ENCODE measurements at regions not wholly inside any gene's neighbourhood (a gene's known extent, or its start where the extent isn't known, plus 50 kb on each side); places are given as distances from the start of the nearest gene placed in this dataset.
"Not testable (repeated sequence)": the region's sequence is repeated elsewhere in the genome, so short reads cannot be mapped to it uniquely, and the experiment has no call there.

DNA sequence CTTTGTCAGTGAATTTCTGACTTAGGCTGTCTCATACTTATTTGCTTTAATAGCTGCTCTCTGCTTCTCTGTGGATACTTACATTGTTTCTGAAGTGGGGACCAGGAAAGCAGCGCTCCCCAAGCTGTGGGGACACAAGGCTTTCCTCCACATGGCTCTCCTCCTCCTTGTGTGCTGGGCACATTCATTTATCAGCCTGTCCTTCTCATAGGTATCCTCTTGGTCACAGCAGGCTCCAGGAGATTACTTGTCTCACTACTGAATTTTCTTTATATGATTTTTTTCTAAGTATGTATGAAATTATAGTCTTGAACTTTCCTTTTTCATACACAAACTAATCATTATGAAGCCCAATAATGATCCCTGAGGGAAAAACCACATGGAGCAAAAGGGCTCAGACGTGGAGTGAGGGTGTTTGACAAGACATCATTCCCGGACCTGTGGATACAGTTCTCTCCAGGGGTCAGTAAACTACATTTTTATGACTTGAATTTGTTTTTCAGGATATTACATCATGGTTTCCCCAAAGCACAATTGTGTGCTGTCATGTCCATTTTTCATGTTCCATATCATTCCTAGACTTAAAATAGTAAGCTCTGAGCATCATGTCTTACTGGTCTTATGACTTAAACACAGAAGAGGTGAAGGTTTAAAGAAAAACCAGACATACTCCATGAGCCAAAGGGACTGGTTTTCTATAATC, 234.5 kb downstream of the PCSK1 start:
- peak; percentile 6 for DNase-seq

DNA sequence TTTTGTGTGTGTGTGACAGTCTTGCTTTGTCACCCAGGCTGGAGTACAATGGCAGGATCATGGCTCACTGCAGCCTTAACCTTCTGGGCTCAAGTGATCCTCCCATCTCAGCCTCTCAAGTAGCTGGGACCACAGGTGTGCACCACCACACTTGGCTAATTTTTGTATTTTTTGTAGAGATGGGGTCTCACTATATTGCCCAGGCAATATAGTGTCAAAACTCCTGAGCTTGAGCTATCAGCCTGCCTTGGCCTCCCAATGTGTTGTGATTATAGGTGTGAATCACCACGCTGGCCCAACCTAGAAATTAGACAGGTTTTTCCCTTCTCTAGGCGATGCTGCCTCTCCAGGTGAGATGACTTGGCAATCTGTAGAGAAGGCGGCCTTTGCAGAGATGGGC, 235.3 kb downstream of the PCSK1 start:
- DNase-seq: not testable (repeated sequence)

DNA sequence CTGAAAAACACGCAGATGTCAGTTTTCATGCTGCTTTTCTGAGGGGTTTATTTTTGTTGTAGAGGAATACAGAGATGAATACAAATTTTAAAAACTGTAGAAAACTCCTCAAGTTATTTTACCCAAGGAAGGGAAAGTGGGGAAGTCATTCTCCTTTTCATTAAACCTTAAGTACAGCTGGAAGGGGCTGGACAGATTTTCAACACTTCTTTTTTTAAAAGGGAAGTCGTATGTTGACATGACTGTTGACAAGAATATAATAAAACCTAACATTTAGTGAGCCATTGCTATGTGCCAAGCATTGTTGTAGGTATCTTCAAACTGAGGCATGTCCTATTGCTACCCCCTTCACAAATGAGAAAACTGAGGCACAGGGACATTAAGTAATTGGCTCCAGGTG, 235.7 kb upstream of the ELL2 start:
- DNase-seq: no peak

DNA sequence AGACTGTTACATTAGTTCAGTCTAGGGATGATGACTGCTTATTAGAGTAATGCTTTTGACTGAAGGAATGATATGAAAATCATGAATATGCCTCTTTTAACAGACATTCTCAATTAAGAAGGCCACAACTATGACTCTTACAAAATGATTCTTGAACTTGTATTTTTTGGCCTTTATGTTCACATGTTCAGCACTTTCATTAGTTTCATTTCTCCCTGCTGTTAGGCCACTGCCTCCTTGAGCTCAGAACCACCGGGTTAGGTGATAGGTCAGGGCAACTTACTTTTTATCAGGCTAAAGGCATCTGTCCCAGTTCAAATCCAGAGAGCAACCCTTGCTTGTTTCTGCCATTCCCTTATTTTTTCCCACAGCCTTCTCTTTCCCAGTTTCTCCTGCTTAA, 235.2 kb upstream of the ELL2 start:
- DNase-seq: no peak

DNA sequence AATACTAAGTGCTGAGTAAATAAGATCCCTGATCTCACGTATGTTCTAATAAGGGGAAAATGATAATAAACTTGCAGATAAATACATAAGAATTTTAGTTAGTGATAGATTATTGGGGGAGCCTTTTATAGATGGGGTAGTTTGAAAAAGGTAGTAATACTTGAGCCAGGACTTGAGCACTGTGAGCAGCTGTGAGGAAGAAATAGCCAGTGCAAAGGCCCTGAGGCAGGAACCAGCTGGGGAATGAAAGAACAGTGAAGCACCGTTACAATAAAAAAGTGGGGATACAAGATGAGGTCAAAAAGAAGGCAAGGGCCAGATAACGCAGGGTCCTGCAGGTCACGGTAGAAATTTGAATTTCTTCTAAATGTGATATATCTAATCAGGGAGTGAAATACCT, 234.8 kb upstream of the ELL2 start:
- no peak for DNase-seq

DNA sequence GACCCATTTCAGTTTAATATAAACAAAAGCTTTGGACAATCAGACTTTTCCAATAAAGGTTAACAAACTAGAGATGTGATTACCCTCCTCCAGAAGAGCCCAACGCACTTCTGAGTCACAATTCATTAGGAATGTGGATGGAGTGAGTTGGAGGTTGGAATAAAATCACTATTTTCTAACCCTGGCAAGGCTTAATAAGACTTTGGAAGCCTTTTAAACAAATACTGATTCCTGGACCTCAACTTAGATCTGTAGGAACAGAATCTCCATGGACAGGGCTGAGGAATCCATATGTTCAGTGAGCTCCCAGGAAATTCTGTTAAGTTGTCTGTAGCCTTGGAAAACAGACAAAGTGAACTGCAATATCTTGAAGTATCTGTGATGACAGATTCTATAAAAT, 233.5 kb upstream of the ELL2 start:
- DNase-seq: no peak

DNA sequence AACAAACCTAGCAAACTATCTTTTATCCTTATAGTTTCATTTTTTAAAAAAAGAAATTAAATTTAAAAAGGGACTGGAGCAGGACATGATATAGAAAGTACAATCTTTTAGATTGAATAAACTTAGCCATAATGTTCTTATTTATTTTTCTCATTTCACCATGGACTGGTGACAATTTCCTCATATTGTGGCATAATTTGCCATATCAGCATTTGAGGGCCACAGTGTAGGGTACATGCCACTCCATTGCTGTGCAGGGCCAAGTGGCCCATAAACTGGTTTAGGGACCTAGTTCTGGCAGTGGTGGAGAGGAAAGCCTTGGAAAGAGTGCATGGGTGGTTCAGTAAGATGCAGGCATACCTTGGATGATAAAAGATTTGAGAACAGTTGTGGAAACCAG, 232.9 kb upstream of the ELL2 start:
- no peak for DNase-seq

DNA sequence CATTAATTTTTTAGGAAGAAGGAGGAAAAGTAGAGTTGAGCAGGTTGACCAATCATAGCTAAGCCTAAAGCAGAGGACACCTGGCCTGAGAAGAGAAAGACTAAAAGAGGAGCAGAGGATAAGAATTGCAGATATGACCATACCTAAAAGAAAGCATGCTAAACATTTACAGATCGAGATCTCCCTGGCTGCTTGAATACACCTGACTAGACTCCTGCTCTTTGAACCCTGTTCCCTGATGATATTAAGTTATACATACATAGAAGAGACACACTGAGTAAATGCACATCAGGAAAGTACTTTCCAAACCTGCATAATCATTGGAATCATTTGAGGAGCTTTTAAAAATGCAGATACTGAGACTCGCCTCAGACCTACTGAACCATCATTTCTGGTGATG, 232.3 kb upstream of the ELL2 start:
- DNase-seq: no peak

DNA sequence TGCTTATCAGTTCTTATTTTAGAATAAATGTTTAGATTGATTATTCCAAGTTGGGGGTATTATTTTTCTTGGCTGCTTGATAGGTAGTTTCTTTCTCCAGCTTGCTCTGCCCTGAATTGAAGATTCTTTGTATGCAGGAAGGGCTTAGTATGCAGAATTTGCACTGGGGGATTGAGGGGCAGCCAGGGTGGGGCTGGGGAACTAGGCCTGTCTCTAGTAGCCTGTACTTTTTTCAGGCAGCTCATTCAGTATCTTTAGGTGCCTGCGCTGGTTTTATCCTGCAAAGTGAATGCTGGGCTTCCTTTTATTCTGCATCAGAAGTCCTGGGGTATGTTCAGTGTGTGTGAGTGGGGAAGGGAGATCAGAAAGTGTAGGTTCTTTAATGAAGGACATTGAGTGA, 228.3 kb upstream of the ELL2 start:
- no peak for DNase-seq

DNA sequence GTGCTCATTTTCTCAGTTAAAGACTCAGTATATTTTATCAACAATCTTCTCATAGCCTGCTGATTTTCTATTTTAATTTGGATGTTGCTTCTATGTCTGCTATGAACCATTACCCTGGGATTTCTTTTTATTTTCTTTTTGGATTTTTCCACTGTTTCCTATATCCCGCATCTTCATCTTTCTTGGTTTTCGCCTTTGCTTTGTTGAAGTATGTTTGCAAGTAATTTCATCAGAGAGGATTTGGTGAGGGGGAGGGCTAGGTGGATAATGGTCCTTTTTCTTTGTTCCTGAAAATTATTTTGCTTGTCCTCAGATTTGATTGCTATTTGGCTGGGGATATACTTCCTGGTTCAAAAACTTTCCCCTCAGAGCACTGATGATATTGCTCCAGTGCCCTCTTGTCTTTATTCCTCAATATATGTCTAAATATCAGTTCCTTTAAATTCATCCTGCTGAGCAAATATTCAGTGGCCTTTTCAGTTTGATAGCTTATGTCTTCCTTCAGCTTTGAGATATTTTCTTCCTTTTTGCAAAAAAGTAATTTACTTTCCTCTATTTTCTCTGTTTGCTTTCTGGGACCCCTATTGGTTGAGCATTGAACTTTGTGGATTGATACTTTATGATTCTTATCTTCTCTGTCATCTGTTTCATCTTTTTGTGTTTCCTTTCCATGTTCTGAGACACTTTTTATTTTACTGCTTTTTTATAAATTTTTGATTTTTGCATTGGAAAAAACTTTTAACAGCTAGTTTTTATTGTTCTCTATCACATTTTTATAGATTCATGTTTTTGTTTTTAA, 227.6 kb upstream of the ELL2 start:
- no peak for DNase-seq

DNA sequence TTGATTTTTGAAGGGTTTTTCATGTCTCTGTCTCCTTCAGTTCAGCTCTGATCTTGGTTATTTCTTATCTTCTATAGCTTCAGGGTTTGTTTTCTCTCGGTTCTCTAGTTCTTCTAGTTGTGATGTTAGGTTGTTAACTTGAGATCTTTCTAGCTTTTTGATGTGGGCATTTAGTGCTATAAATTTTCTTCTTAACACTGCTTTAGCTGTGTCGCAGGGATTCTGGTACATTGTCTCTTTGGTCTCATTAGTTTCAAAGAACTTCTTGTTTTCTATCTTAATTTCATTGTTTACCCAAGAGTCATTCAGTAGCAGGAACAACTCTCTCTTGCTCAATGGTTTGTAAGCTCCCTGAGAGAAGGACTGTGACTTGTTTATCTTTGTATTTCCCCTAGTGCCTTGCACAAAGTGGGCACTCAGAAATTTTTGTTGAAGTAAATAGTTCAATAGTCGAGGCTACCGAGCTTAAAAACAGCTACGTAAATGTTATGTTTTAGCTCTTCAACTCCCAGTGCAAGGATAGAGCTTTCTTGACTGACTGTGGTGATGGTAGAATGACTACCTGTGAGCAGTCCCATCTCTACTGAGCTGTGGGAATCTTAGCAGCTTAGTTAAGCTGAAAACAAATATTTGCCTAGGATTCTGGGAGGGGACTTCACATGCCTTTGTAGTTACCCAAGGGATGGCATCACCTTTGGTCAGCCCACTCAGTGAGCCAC, 225.8 kb upstream of the ELL2 start:
- DNase-seq: no peak

DNA sequence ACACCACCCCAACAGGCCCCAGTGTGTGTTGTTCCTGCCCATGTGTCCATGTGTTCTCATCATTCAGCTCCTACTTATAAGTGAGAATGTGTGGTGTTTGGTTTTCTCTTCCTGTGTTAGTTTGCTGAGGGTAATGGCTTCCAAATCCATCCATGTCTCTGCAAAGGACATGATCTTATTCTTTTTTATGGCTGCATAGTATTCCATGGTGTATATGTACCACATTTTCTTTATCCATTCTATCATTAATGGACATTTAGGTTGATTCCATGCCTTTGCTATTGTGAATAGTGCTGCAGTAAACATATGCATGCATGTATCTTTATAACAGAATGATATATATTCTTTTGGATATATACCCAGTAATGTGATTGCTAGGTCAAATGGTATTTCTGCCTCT, 222.9 kb upstream of the ELL2 start:
- DNase-seq: not testable (repeated sequence)

DNA sequence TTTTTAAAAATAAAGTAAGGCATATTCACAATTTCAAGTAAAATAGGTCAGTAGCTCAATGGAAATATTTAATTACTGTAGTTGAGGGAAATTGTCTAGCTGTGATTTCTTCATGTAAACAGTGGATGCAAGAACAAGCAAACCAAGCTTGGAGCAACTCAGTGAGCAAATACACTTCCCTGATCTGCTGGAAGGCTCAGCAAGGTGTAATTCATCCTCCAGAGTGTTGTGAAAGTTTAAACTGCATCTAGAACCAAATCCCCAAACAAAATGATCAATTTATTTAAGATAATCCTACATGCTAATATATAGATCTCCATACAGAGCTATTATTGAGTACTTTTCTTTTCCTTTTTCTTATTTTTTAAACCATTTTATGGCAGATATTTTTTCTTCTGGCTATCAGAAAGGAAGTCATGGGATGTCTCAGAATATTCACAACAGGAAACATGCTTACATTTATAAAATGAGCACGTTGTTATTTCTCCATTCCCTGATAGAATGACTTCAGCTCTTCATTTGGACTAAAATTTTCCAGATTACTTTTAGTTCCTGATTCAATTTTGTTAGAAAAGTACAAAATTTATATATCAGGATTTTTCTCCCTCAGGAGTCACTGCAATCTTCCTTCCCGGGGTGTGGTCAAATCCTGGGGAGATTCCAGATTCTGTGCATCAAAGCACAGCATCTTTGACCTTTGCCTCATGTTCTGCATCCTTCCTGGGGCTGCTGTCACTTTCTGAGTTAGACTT, 219.2 kb upstream of the ELL2 start:
- DNase-seq: no peak

DNA sequence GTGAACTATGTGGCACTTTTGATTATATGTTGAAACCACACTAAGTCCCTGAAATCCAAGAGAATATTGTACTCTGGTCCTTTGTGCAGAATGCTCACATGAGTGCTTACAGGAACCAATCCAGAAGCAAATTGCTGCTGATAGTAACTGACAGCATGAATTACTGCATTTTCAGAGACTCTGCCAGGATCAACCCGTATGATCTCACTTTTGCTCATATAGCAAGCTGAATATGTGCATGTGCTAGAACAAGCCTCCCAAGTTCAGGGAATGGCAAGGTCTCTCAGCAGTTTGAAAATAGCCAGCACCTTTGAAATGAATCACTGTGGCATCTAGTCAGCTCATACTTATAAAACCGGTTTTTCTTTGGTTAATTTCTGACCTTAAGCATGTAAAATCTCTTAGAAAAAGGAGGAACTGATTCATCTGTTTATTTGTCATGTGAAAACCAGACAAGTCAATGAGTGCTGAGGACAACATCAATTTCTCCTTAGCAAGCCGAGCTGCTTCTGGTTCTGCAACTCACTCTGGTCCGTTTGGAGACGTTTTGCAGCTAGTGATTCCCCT, 215.7 kb upstream of the ELL2 start:
- no peak for DNase-seq

DNA sequence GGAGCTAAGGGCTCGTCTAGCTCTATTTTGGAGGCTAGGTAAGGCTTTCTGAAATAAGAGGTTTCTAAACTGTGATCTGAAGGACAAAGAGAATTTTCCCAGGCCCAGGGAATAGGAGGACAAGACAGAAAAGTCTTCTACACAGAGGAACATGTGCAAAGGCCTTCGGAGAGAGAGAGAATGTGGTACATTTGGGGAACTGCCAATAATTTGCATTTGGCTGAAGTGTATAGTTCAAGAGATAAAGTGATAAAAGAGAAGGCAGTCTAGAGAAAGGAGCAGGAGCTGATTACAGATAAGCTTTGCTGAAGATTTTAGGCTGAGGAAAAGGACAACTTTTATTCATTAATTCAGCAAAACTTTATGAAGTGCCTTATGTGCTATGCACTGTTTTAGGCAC, 214.4 kb upstream of the ELL2 start:
- no peak for DNase-seq

DNA sequence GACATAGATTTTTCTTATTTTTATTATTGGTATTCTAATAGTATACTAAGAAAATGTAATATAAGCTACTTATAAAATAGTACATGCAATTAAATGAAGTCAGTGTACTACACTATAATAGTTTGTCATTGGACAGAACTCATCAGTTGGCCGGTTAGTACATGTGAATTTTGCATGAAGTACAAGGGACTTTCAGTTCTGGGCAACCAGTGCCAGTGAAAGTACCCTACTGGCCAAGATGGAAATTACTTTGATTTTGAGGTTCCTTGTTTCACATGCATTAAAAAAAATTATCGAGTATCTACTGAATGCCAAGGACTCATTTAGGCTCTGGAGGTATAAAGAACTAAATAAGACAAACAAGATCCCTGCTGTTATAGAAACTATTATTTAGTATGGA, 213.4 kb upstream of the ELL2 start:
- DNase-seq: no peak

DNA sequence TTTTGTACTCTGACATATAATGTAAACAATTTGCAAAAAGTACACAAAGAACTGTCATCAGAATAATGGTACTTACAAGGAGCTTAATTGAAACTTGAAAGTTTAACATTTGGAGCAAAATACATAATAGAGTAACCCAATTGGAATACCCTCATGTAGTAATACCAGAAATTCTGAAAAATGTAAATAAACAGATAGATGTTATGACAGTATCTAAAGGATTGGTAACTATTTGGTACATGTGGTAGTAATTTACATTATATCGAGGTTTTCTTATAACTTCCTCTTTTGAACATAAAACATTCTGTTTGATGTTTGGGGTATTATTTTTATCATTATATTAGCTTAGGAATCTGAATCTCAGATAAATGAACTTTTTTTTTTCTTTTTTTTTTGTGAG, 211.7 kb upstream of the ELL2 start:
- no peak for DNase-seq

DNA sequence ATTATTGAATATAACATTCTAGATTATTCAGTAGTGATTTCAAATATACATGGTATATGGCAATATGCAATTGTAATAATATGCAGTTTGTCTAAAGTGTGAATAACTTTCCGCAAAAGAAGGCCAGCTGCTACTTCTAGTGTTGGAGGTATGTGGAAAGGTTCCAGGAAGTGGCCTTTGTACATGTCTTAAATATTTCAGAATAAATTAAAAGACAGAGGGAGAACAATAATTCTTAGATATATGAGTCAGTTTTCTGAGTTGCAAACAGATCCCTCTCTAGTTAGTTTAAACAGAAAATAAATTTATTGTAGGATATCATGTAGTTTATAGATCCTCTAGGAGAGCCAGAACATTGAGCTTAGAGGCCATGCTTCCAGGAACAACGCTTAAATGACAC, 210.8 kb upstream of the ELL2 start:
- no peak for DNase-seq

DNA sequence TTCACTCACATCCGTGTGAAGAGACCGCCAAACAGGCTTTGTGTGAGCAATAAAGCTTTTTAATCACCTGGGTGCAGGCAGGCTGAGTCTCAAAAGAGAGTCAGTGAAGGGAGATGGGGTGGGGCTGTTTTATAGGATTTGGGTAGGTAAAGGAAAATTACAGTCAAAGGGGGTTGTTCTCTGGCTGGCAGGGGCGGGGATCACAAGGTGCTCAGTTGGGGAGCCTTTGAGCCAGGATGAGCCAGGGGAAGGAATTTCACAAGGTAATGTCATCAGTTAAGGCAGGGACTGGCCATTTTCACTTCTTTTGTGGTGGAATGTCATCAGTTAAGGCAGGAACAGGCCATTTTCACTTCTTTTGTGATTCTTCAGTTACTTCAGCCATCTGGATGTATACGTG, 210.3 kb upstream of the ELL2 start:
- not testable (repeated sequence) for DNase-seq

DNA sequence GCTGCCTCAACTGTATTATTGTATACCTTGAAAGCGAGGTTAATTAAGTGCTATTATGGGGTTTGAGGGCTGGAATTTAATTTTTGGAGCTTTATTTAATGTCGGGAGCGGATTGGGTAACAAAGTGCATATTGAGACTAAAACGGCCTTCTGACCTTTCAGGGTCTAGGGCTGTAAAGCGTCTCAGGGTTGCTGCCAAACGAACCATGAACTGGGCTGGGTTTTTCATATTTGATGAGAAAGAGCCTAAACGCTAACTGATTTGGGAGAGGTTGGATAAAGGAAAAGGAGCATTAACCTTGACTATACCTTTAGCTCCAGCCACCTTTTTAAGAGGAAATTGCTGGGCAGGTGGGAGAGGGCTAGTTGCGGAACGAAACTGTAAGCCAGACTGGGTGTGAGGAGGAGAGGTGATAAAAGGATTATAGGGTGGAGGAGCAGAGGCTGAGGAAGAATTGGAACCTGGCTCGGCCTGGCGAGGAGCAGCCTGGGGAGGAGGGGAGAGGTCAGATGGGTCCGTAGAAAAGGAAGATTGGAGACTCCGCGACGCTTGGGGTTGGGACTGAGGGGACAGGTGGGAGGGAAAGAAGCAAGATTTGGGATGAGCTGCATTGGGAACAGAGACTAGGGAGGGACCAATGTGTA, 209.0 kb upstream of the ELL2 start:
- DNase-seq: not testable (repeated sequence)

DNA sequence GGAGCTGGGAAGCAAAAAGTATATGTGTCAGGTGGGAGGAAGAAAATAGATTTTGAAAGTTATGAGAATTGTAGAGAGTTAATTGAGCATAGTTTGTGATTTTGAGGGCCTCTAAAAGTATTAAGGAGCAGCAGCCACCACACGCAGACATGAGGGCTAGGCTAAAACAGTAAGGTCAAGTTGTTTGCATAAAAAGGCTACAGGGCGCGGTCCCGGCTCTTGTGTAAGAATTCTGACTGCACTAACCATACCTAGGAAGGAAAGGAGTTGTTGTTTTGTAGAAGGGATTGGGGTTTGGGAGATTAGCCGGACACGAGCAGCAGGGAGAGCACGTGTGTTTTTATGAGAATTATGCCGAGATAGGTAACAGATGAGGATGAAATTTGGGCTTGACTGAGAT, 207.2 kb upstream of the ELL2 start:
- DNase-seq: not testable (repeated sequence)

DNA sequence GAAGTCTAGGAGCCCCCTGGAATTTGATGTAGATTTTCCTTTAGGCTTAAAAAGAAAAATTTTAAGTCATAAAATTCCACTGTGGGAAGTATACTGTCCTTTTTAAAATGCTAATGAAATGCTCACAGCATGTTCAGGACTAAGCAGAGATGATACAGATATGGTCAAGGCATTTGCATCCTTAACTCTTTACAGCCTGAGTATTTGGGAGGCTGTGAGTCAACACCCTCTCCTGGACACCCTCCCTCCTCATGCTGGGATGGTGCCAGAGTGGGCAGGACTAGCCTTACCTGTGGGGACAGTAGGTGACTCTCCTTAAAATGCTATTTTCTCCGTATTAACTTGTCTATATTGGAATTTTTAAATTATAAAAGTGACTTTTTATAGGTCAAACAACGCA, 197.4 kb upstream of the ELL2 start:
- no peak for DNase-seq
